Central memory CD4-positive, alpha-beta T cell (primary cell): ENCODE measurements at regions not wholly inside any gene's neighbourhood (a gene's known extent, or its start where the extent isn't known, plus 50 kb on each side); places are given as distances from the start of the nearest gene placed in this dataset.

Source experiments
- DNase-seq: peaks from one replicate; pipeline ENCODE4 v3.0.0; 2022

GRCh38 chr14:51550636-51551035, 101.1 kb upstream of the FRMD6 start:
- DNase-seq, result no peak

GRCh38 chr14:51552275-51552674, 99.4 kb upstream of the FRMD6 start:
- DNase-seq, result no peak

GRCh38 chr14:51552768-51553404, 98.8 kb upstream of the FRMD6 start:
- DNase-seq, result no peak

- no peak for DNase-seq
These were observed 97.3 kb upstream of the FRMD6 start for GRCh38 chr14:51554339-51554920.

- DNase-seq, result no peak
These were observed 96.8 kb upstream of the FRMD6 start for GRCh38 chr14:51554953-51555352.

GRCh38 chr14:51561141-51561540, 90.6 kb upstream of the FRMD6 start:
- no peak for DNase-seq

GRCh38 chr14:51562816-51563215, 88.9 kb upstream of the FRMD6 start:
- DNase-seq, result no peak

GRCh38 chr14:51563560-51563959, 88.2 kb upstream of the FRMD6 start:
- DNase-seq, result no peak

GRCh38 chr14:51564460-51564859, 87.2 kb upstream of the FRMD6 start:
- DNase-seq, result no peak

GRCh38 chr14:51564986-51565604, 86.6 kb upstream of the FRMD6 start:
- DNase-seq, result no peak

- no peak for DNase-seq
These were observed 84.7 kb upstream of the FRMD6 start for GRCh38 chr14:51566831-51567582.

- DNase-seq, result no peak
These were observed 83.3 kb upstream of the FRMD6 start for GRCh38 chr14:51568366-51568765.

GRCh38 chr14:51573607-51574006, 78.1 kb upstream of the FRMD6 start:
- DNase-seq, result no peak

- DNase-seq, result no peak
These were observed 77.7 kb upstream of the FRMD6 start for GRCh38 chr14:51574009-51574408.

GRCh38 chr14:51575349-51576116, 76.2 kb upstream of the FRMD6 start:
- DNase-seq, result no peak

GRCh38 chr14:51576117-51576430, 75.6 kb upstream of the FRMD6 start:
- no peak for DNase-seq

- DNase-seq, result no peak
These were observed 74.8 kb upstream of the FRMD6 start for GRCh38 chr14:51576879-51577278.

- no peak for DNase-seq
These were observed 72.9 kb upstream of the FRMD6 start for GRCh38 chr14:51578853-51579252.

GRCh38 chr14:51581017-51581881, 70.5 kb upstream of the FRMD6 start:
- DNase-seq, result no peak

- DNase-seq, result no peak
These were observed 69.3 kb upstream of the FRMD6 start for GRCh38 chr14:51582437-51582836.

- no peak for DNase-seq
These were observed 66.7 kb upstream of the FRMD6 start for GRCh38 chr14:51585055-51585454.

- no peak for DNase-seq
These were observed 58.9 kb upstream of the FRMD6 start for GRCh38 chr14:51592836-51593235.
